PC-9 (cell line): ENCODE measurements at regions not wholly inside any gene's neighbourhood (a gene's known extent, or its start where the extent isn't known, plus 50 kb on each side); places are given as distances from the start of the nearest gene placed in this dataset.

Experiments
- BruUV-seq: library from RNA; stranded (reverse); fragments of 400-500 nt; replicated peaks from 2 replicates; lab custom pipeline; 2021; lab: Mats Ljungman, UMichigan
- CTCF ChIA-PET: fragments of 300-600 bp; sonication (Branson Sonifier 250); formaldehyde crosslinking; loops from one replicate; lab custom pipeline; 2022; ENCODE audit warnings: antibody characterized with exemption; lab: Charles Lee
- POLR2A ChIA-PET: fragments of 300-600 bp; sonication (Branson Sonifier 250); formaldehyde crosslinking; loops from one replicate; lab custom pipeline; 2022; ENCODE audit warnings: antibody characterized with exemption; ENCODE audit not compliant: unreplicated experiment; lab: Charles Lee
- DNase-seq, 2 experiments: peaks; one replicate each; pipeline versions ENCODE4 v3.0.0 to v3.0.0-alpha.2; 2015 to 2022; ENCODE audit warnings: mixed read lengths in 1 of 2
- H2AFZ ChIP-seq: fragments of 200-600 bp; sonication (generic); 2 replicates; pipeline ENCODE4 v1.8.1; 2017; ENCODE audit warnings: antibody characterized with exemption
- H3F3A ChIP-seq: fragments of 200-600 bp; sonication (generic); 2 replicates; pipeline ENCODE4 v1.8.1; 2017; ENCODE audit warnings: antibody characterized with exemption, mild to moderate bottlenecking, low read depth; ENCODE audit not compliant: insufficient read depth
- H3K27ac ChIP-seq: fragments of 200-600 bp; sonication (generic); 2 replicates; pipeline ENCODE4 v1.6.1; 2016; ENCODE audit warnings: mixed run types
- H3K27me3 ChIP-seq: fragments of 200-600 bp; sonication (generic); 2 replicates; pipeline ENCODE4 v1.6.1; 2016; ENCODE audit warnings: low read depth, mixed run types; ENCODE audit not compliant: insufficient read depth
- H3K36me3 ChIP-seq: fragments of 200-600 bp; sonication (generic); 2 replicates; pipeline ENCODE4 v1.6.1; 2016; ENCODE audit warnings: low read depth, mixed run types
- H3K4me1 ChIP-seq: fragments of 200-600 bp; sonication (generic); replicated peaks from 2 replicates; pipeline ENCODE4 v1.6.1; 2016; ENCODE audit warnings: mixed run types; ENCODE audit not compliant: insufficient read depth
- H3K4me2 ChIP-seq: fragments of 200-600 bp; sonication (generic); 2 replicates; pipeline ENCODE4 v1.6.1; 2017; ENCODE audit warnings: mixed run types
- H3K4me3 ChIP-seq: fragments of 200-600 bp; sonication (generic); 2 replicates; pipeline ENCODE4 v1.6.1; 2016; ENCODE audit warnings: mixed run types
- H3K79me2 ChIP-seq: fragments of 200-600 bp; sonication (generic); 2 replicates; pipeline ENCODE4 v1.6.1; 2017; ENCODE audit warnings: low read depth, mixed run types
- H3K9me2 ChIP-seq: fragments of 200-600 bp; sonication (generic); 2 replicates; pipeline ENCODE4 v1.8.1; 2017; ENCODE audit warnings: mild to moderate bottlenecking; ENCODE audit not compliant: insufficient read depth
- H3K9me3 ChIP-seq: fragments of 200-600 bp; sonication (generic); 2 replicates; pipeline ENCODE4 v1.8.1; 2016; ENCODE audit warnings: low read depth; ENCODE audit not compliant: insufficient read depth
- H4K20me1 ChIP-seq: fragments of 200-600 bp; sonication (generic); 2 replicates; pipeline ENCODE4 v1.8.1; 2017; ENCODE audit not compliant: insufficient read depth
- CTCF ChIP-seq: fragments of 200-600 bp; sonication (generic); conservative IDR thresholded peaks from 2 replicates; pipeline ENCODE4 v1.6.1; 2017; ENCODE audit warnings: mixed run types, antibody characterized with exemption, mild to moderate bottlenecking, moderate library complexity
- EZH2 ChIP-seq: fragments of 200-600 bp; sonication (generic); IDR thresholded peaks from 2 replicates; pipeline ENCODE4 v1.8.0; 2017; ENCODE audit warnings: antibody characterized with exemption, low read depth
- intact Hi-C: fragments of 100-400 bp; cut with micrococcal nuclease; formaldehyde crosslinking; loops from one replicate; pipeline ENCODE4 v1.10.0; 2022; ENCODE audit not compliant: unreplicated experiment

- H3K4me1 ChIP-seq: no peaks in the 10 kb centered on the region
- no peak for DNase-seq
- H3K4me2 ChIP-seq: no peak overlapping the region
- H4K20me1 ChIP-seq: no peaks in the 10 kb centered on the region
- no peak for TF ChIP-seq EZH2
- TF ChIP-seq CTCF: no peak
- BruUV-seq: no TSS peak
- H2AFZ ChIP-seq: no peak overlapping the region
- no peaks in the 10 kb centered on the region for H3F3A ChIP-seq
- ChIA-PET POLR2A (no interaction called here), CTCF (no interaction called here)
- H3K27me3 ChIP-seq: no peaks in the 10 kb centered on the region
- H3K9me2 ChIP-seq: no peaks in the 10 kb centered on the region
- no peaks in the 10 kb centered on the region for H3K9me3 ChIP-seq
- no peaks in the 10 kb centered on the region for H3K79me2 ChIP-seq
- H3K4me3 ChIP-seq: no peak overlapping the region
- intact Hi-C loops: no loop called here
- no peak overlapping the region for H3K27ac ChIP-seq
- H3K36me3 ChIP-seq: no peaks in the 10 kb centered on the region
Observed at GRCh38 chr9:106072421-106072820, 378.1 kb downstream of the TMEM38B start.

- intact Hi-C loops: no loop called here
- DNase-seq: no peak
- no peak overlapping the region for H2AFZ ChIP-seq
- no peaks in the 10 kb centered on the region for H3K27me3 ChIP-seq
- TF ChIP-seq EZH2 (no peak), CTCF (no peak)
- H3K79me2 ChIP-seq: no peaks in the 10 kb centered on the region
- H3K27ac ChIP-seq: no peak overlapping the region
- H3F3A ChIP-seq: no peaks in the 10 kb centered on the region
- ChIA-PET CTCF (no interaction called here), POLR2A (no interaction called here)
- no peaks in the 10 kb centered on the region for H4K20me1 ChIP-seq
- no peaks in the 10 kb centered on the region for H3K9me3 ChIP-seq
- no peaks in the 10 kb centered on the region for H3K4me1 ChIP-seq
- no peak overlapping the region for H3K4me2 ChIP-seq
- H3K4me3 ChIP-seq: no peak overlapping the region
- BruUV-seq: no TSS peak
- no peaks in the 10 kb centered on the region for H3K9me2 ChIP-seq
- no peaks in the 10 kb centered on the region for H3K36me3 ChIP-seq
Observed at GRCh38 chr9:106074006-106074405, 379.7 kb downstream of the TMEM38B start.

- no peak overlapping the region for H3K27ac ChIP-seq
Observed at GRCh38 chr9:106075236-106075959, 381.1 kb downstream of the TMEM38B start.

More at GRCh38 chr9:106075236-106075959, 381.1 kb downstream of the TMEM38B start:
- no peaks in the 10 kb centered on the region for H3K9me3 ChIP-seq
- H3K79me2 ChIP-seq: no peaks in the 10 kb centered on the region
- ChIA-PET POLR2A (no interaction called here), CTCF (interaction anchor here (0.7 kb wide), 1 partner anchor 31 kb away, joined by 3 read pairs; no protein-coding TSS in a partner anchor)
- H3K4me1 ChIP-seq: no peaks in the 10 kb centered on the region
- BruUV-seq: no TSS peak
- H3K36me3 ChIP-seq: no peaks in the 10 kb centered on the region
- TF ChIP-seq CTCF: no peak
- H4K20me1 ChIP-seq: no peaks in the 10 kb centered on the region
- DNase-seq: no peak
- H3K27me3 ChIP-seq: no peaks in the 10 kb centered on the region
- no peak overlapping the region for H3K4me3 ChIP-seq
- H3K4me2 ChIP-seq: no peak overlapping the region
- intact Hi-C loops: no loop called here
- no peak overlapping the region for H2AFZ ChIP-seq
- no peaks in the 10 kb centered on the region for H3F3A ChIP-seq
- no peaks in the 10 kb centered on the region for H3K9me2 ChIP-seq
